WERI-Rb-1 (cell line): ENCODE measurements at regions not wholly inside any gene's neighbourhood (a gene's known extent, or its start where the extent isn't known, plus 50 kb on each side); places are given as distances from the start of the nearest gene placed in this dataset.

Source experiments
- DNase-seq: peaks from one replicate; pipeline ENCODE4 v3.0.0-alpha.2; 2020
- H3K27ac ChIP-seq: fragments of 250-450 bp; sonication (Bioruptor Pico); 2 replicates; pipeline ENCODE4 v1.5.1; 2020; ENCODE audit warnings: mild to moderate bottlenecking, moderate library complexity
- H3K27me3 ChIP-seq: fragments of 250-450 bp; sonication (Bioruptor Pico); 2 replicates; pipeline ENCODE4 v1.5.1; 2021; ENCODE audit warnings: mild to moderate bottlenecking, low read depth, moderate library complexity; ENCODE audit not compliant: insufficient read depth, severe bottlenecking
- H3K36me3 ChIP-seq: fragments of 250-450 bp; sonication (Bioruptor Pico); 2 replicates; pipeline ENCODE4 v1.5.1; 2020; ENCODE audit warnings: mild to moderate bottlenecking, moderate library complexity
- H3K4me3 ChIP-seq: 2 replicates; pipeline ENCODE4 v1.5.1; 2011; ENCODE audit warnings: low read depth, mild to moderate bottlenecking, control low read depth, low read length
- H3K9me3 ChIP-seq: fragments of 250-450 bp; sonication (Bioruptor Pico); 2 replicates; pipeline ENCODE4 v1.5.1; 2021; ENCODE audit warnings: mild to moderate bottlenecking, moderate library complexity; ENCODE audit not compliant: severe bottlenecking
- TF ChIP-seq, protein P1 (sequence below): IDR thresholded peaks from 2 replicates; pipeline ENCODE4 v1.5.1; 2011; ENCODE audit warnings: low read depth, mild to moderate bottlenecking, control low read depth, inconsistent platforms, low read length

DNA sequence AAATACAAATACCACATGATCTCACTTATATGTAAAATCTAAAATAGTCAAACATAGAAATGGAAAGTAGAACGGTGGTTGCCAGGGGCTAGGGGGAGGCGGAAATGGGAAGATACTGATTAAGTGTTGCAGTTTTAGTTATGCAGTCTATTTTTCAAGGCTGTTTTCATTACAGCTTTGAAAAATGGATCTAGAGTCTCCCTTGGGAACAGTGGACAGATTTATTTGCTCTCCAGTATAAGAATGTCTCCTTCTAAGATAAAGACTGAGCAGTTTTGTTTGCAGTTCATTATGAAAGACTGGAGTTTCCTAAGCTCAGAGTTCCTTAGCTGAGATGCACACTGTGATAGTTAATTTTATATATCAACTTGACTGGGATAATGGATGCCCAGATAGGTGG, 202.5 kb downstream of the KLHL28 start:
- Histone ChIP-seq H3K36me3 (no peaks in the 10 kb centered on the region), H3K27me3 (peaks cover 44% of the 10 kb centered on the region), H3K9me3 (no peaks in the 10 kb centered on the region), H3K27ac (no peak overlapping the region), H3K4me3 (no peak overlapping the region)
- TF ChIP-seq, protein P1, sequence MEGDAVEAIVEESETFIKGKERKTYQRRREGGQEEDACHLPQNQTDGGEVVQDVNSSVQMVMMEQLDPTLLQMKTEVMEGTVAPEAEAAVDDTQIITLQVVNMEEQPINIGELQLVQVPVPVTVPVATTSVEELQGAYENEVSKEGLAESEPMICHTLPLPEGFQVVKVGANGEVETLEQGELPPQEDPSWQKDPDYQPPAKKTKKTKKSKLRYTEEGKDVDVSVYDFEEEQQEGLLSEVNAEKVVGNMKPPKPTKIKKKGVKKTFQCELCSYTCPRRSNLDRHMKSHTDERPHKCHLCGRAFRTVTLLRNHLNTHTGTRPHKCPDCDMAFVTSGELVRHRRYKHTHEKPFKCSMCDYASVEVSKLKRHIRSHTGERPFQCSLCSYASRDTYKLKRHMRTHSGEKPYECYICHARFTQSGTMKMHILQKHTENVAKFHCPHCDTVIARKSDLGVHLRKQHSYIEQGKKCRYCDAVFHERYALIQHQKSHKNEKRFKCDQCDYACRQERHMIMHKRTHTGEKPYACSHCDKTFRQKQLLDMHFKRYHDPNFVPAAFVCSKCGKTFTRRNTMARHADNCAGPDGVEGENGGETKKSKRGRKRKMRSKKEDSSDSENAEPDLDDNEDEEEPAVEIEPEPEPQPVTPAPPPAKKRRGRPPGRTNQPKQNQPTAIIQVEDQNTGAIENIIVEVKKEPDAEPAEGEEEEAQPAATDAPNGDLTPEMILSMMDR: no peak
- no peak for DNase-seq

DNA sequence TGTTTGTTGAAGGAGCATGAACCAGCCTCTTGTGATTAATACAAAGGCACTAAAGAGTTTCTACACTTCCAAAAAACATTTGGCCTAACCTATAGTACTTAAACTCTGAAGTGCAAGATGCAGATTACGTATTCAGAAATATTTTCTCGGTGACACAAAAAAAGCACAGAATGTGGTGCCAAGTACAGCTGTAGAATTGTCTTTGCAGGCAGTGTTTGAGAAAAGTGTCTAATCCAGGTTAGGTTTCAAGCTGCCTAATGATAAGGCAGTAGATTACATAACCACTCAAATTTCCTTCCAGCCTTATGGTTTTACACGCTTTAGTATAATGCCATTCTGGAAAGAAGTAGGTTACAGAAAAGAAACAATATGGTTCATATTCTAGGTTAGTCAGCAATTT, 205.2 kb downstream of the KLHL28 start:
- TF ChIP-seq, protein P1: no peak
- no peak for DNase-seq
- no peaks in the 10 kb centered on the region for H3K36me3 ChIP-seq
- H3K4me3 ChIP-seq: no peak overlapping the region
- H3K27me3 ChIP-seq: peaks cover 41% of the 10 kb centered on the region
- H3K9me3 ChIP-seq: no peaks in the 10 kb centered on the region
- H3K27ac ChIP-seq: no peak overlapping the region

DNA sequence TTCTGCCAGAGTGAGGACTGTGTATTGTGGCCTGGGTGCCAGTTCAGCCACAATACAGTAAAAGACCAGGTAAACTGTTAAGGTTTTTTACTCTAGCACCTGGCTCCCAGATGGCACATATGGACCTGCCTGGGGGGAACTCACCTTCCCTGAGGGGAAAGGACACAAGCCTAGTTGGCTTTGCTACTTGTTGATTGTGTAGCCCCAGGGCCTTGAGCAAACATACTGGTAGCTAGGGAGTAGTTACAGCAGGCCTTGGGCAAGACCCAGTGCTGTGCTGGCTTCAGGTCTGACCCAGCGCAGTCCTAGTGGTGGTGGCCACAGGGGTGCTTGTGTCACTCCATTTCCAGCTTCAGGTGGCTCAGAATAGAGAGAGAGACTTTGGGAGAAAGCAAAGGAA, 216.4 kb downstream of the KLHL28 start:
- no peak for DNase-seq
- Histone ChIP-seq H3K27ac (no peak overlapping the region), H3K36me3 (no peaks in the 10 kb centered on the region), H3K9me3 (no peaks in the 10 kb centered on the region), H3K27me3 (peaks cover 61% of the 10 kb centered on the region), H3K4me3 (no peak overlapping the region)
- TF ChIP-seq, protein P1: no peak

DNA sequence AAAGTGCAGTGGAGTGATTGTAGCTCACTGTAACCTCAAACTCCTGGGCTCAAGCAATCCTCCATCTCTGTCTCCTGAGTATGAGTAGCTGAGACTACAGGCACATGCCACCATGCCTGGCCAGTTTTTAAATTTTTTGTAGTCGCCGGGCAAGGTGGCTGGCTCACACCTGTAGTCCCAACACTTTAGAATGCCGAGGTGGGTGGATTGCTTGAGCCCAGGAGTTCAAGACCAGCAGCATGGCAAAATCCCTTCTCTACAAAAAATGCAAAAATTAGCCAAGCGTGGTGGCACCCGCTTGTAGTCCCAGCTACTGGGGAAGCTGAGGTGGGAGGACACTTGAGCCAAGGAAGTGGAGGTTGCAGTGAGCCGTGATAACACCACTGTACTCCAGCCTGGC, 219.5 kb downstream of the KLHL28 start:
- Histone ChIP-seq H3K4me3 (no peak overlapping the region), H3K27ac (no peak overlapping the region), H3K36me3 (no peaks in the 10 kb centered on the region), H3K27me3 (peaks cover 68% of the 10 kb centered on the region), H3K9me3 (no peaks in the 10 kb centered on the region)
- TF ChIP-seq, protein P1: no peak
- DNase-seq: no peak

DNA sequence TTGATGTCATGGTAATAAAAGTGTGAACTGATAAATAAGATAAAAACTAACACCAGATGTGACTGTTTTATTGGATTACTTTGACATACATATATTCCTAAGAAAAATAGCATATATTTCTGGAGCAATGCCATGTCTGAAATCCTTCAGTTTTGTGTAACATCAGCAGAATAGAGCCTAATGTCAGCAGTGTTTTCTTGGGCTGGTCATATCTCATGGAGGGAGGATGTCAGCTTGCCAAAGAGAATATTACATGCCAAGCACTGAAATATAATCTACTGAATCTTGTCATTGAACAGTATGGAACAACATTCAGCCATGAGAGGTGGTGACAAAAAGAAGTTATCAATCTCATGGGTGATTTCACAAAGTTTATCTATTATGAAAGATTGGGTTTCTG, 220.3 kb downstream of the KLHL28 start:
- no peak for DNase-seq
- H3K9me3 ChIP-seq: no peaks in the 10 kb centered on the region
- H3K27ac ChIP-seq: no peak overlapping the region
- H3K27me3 ChIP-seq: peaks cover 65% of the 10 kb centered on the region
- H3K4me3 ChIP-seq: no peak overlapping the region
- TF ChIP-seq, protein P1: no peak
- no peaks in the 10 kb centered on the region for H3K36me3 ChIP-seq

DNA sequence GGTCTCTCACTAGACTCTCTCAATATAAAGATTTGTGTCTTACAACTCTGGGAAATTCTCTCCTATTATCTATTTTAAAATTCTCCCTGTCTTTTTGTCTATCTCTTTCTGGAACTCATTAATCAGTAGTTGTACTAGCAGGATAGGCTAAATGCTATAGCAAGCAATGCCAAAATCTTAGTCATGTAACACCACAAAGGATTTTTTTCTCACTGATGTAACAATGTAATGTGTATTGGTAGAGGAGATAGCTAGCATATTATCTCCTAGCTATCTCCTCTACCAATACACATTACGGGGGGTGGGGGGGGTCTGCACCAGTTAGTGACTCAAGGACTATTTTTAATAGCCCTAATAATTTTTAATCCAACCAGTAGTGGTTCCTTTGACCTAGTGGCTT, 225.4 kb downstream of the KLHL28 start:
- H3K27me3 ChIP-seq: peaks cover 64% of the 10 kb centered on the region
- no peaks in the 10 kb centered on the region for H3K36me3 ChIP-seq
- TF ChIP-seq, protein P1: no peak
- H3K4me3 ChIP-seq: no peak overlapping the region
- DNase-seq: no peak
- H3K9me3 ChIP-seq: no peaks in the 10 kb centered on the region
- H3K27ac ChIP-seq: no peak overlapping the region
